AG08395 (cell line): ENCODE measurements at regions not wholly inside any gene's neighbourhood (a gene's known extent, or its start where the extent isn't known, plus 50 kb on each side); places are given as distances from the start of the nearest gene placed in this dataset.
"Not testable (repeated sequence)": the region's sequence is repeated elsewhere in the genome, so short reads cannot be mapped to it uniquely, and the experiment has no call there.

ENCODE experiments used
- DNase-seq: peaks from one replicate; pipeline ENCODE4 v3.0.0; 2012; ENCODE audit warnings: mixed read lengths, low spot score

DNA sequence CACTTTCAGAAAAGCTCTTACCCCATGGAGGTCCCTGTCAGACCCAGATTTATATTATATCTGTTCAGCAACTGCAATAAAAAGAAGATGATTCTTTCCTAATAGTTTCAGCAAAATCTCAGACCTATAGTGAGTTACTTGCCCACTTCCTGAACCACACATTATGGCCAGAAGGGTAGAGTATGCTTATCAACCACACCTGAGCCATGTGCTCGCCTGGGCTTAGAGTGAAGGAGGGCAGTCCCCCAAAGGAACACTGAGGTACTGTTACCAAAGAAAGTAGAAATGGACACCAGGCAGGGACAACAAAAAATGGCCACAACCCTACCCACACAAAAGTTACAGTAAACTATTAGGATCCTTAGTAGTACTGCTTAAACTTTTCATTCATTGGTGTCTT, 128.7 kb downstream of the ZNF608 start:
- no peak for DNase-seq

DNA sequence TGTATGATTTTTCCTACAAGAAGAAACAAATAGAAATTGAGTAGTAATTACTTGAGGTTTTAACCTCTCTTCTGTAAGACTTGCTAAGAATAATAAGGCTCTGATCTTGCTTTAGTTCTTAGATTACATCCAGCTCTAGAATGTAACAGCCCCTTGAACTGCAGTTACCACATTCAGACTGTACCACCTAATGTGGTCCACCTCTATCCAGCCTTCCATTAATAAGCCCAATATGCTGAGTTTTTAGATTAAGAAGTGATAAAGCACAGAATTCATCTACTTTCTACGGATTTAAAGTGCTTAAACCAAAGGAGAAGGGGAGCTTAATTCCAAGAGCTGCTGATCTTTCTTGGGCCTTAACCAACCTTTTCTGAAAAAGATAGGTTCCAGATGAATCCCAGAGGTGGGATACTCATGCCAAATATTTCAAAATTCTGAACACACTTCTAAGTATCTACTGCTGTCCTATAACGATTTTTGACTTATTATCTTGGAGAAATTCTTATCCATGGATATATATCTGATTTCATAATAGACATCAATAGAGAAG, 131.5 kb downstream of the ZNF608 start:
- no peak for DNase-seq

DNA sequence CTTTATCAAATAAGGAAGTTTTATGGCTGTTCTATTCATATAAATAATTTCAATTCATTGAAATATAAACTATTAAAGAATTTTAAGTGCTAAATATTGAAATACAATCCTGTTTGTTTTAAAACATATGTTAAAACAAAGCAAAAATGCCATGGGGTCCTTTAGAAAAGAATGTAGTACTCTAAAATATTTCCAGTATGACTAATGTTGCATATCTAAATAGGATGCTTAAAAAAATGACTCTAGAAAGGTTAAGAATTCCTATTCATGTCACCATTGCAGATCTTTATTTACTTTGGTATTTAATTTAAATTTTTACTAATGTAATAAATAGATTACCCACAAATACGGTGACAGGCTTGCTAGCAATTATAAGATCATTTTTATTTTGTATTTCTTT, 132.3 kb downstream of the ZNF608 start:
- DNase-seq, result no peak

GRCh38 chr5:124613273-124613953, 133.0 kb downstream of the ZNF608 start:
- DNase-seq, result no peak

GRCh38 chr5:124612023-124612422, 134.4 kb downstream of the ZNF608 start:
- no peak for DNase-seq

DNA sequence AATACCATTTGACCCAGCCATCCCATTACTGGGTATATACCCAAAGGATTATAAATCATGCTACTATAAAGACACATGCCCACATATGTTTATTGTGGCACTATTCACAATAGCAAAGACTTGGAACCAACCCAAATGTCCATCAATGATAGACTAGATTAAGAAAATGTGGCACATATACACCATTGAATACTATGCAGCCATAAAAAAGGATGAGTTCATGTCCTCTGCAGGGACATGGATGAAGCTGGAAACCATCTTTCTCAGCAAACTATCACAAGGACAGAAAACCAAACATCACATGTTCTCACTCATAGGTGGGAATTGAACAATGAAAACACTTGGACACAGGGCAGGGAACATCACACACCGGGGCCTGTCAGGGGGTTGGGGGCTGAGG, 135.2 kb downstream of the ZNF608 start:
- DNase-seq, result not testable (repeated sequence)

GRCh38 chr5:124609685-124610084, 136.8 kb downstream of the ZNF608 start:
- not testable (repeated sequence) for DNase-seq

GRCh38 chr5:124606543-124606942, 139.9 kb downstream of the ZNF608 start:
- no peak for DNase-seq

DNA sequence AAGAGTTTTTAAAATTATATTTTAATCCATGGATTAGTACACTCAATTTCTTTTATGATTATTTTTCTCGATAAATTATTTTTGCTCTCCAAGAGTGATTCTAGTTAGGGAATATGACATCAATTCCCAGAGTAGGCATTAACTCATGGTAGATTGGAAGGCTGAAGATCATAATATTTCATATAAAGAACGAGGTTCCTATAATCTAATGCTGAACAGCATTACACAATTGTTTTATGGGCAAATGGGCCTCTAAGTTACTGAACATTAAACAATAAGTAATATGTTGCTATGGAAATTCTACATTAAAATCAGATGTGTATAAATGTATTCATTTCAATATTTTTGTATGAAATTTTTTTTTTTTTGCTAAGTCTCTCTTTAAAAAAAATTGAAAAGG, 140.3 kb downstream of the ZNF608 start:
- DNase-seq, result no peak

DNA sequence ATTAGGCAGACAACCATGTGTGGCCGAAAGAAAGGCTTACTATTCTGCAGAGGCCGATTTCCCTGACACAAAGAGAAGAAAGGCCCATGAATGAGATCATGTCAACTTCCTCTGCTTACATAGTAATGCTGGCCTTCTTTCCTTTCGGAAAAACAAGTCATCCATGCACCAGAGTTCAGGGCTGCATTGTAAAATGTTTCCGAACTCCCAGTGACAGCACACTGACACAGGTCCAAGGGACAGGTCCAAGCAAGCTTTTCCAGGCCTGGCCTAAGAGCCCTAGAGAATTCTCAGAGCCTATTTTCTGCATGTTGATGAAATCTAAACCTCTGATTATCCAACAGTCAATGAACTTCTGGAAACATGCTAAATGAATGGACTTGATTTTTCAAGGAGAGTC, 140.9 kb downstream of the ZNF608 start:
- DNase-seq, result no peak

DNA sequence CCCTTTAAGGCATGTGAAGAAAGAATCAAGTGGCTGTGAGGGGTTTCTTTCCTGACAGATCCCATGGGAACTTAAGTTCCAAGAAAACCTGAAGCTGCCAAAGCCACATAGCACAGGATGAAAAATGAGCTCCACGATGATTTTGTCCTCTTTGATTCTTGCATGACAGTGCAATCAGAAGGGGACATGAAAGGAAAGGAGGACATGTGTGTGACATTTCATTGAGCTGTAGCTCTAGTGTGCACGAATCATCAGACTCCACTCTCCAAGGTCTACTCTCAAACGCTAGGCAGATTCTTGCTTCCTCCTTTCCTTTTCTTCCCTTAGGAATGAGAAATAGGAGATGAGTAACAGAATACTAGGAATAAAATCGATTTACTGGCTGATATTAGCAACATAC, 142.0 kb downstream of the ZNF608 start:
- DNase-seq, result no peak

DNA sequence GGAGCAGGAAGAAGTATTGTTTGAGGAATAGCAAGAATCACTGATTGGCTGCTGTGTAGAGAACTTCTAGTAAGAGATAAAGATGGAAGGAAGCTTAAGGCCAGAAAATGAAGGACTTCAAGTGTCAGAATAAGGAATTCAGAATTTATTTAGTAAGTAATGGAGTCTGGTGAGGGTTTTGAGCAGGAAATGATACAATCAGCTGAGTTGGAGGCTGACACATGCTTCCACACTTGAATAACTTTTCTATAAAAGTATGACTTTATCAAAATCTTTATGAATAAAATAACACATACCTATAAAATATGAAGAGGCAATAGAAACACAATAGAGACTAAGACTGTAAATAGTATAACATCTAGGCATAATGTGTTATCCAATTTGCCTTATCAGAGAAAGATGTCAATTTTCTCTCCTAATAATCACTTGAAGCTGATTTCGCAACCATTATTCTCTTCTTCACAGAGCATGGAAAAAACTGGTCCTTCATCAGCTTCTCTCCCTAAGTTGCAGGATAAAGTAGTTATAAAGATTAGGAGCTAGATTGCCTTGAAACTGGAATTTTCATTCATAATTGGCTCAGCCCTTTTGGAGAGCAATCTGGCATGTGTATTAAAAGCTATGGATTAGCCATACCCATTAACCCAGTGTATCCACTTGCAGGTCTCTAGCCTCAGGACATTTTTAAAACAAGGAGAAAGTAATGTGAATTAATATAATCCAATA, 143.4 kb downstream of the ZNF608 start:
- DNase-seq, result no peak

DNA sequence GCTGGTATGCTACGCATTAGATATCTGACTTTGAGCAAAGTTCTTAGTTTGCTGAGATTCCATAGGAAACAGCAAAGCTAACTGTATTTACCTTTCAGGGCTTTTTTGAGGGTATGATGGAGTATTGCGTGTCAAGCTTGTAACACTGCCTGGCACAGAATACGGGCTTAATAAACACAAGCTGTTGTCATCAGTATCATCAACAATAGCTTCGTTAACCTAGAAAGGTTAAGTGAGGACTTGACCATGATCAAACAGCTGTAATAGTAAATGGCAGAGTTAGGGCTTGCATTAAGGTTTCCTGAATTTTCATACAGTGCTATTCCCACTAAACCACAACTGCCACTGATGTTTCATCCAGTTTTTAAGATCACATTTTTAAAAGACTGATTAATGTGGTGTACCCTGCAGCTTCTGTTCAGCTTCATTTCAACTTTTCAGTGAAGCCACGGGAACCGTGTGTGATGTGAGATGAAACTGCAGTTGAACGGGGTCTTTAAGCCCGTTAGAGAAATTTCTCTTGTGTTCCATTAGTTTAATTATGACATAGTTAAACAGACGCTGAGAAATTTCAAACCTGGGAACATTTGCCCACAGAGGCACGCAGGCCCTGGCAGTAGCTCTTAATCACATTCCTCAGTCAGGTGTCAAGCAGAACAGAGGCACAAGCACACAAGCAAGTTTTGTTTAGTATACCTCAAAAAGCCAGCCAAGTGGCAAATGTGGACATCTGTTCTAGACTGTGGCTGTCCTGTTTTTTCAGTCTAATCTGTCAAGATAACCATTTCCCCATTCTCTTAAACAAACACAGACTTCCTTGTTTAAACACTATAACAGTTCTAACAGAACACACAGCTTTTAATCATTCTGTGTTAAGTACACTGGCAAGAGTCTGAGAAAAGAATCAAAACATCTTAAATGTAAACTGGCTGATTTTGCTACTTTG, 147.1 kb downstream of the ZNF608 start:
- DNase-seq, result peak; percentile 4

DNA sequence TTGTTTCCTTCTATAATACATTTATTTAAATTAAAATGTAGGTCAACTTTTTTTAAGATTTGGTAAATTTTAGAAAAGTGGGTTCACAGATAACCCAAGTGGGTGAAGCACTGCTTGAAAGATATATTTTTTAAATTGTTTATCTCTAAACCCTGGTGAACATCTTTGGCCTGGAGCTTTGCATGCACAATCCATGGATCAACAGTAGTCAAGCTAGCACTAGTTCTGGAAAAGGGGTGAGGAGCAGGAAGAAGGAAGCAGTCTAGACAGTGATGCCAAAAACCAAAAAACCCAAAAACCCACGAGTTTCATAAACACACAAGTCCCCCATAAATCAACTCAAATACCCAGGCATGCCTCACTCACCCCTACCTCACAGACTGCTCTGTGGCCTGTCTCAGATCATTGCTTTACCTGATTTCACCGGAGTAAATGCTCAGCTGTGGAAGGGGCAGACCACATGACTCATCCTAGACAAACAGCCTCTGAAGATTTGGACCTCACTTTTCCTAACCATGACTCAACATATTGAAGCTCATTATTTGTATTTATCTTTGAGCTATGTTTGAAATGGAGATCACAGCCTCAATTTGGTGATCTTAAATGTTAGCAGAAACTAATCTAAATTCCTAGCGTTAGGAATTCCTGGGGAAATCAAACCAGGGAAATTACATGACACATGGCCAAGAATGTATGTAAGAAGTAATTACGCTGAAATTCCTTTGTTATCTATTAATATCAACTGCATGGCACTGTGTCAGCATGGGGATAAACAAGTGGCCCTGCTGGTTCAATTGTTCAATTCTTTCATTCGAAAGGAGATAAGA, 149.6 kb downstream of the ZNF608 start:
- DNase-seq, result peak; percentile 63

DNA sequence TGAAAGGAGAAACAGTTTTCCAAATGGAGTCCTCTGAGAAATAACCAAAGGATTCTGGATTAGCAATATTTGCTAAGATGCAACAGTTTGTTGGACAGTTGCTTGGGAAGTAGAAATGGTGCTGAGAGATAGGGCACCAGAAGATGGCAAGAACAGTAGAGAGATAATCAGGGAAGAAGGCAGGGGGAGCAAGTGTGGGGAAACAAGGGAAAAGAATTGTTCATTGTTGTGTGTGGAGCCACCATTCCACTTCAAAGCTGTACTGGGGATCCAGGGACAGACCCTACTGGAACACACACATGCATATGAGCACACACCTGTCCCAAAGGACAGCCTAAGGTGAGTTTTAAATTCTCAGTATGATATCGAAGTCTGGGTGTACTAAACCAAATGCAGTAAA, 152.5 kb downstream of the ZNF608 start:
- no peak for DNase-seq

DNA sequence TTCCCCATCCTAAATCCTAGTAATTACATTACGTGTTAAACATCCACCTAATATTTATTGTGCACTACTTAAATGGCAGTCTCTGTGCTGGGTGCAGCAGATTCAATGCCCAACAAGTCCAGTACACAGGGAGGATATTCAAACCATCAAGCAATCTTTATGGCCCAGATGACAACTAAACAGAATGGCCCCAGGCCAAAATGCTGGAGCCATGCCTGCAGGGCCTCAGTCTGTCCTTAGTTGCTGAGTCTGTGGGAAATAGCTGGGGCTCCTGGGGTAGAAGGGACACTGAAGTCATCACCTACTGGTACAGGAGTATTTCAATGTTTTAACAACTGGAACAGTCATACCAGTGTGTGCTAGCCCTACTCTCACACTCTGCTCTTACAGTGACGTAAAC, 153.5 kb downstream of the ZNF608 start:
- no peak for DNase-seq

DNA sequence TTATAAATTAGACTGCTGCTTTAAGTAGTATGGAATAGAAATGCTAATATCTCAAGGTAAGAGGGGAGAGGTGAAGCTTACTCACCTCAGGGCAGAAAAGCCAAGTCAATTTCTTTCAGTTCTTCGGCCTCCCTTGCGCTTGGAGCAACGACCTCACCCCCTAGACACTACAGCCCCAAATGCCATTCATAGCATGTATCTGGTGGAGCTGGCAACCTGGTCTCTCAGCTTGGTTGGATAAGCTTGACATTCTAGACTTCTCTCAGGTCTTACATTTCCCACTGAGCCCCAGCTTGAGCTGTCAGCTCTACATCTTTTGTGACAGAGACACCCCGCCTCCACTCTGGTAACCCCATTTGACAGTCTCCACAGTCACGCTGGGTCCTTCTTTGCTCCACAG, 154.9 kb downstream of the ZNF608 start:
- no peak for DNase-seq

DNA sequence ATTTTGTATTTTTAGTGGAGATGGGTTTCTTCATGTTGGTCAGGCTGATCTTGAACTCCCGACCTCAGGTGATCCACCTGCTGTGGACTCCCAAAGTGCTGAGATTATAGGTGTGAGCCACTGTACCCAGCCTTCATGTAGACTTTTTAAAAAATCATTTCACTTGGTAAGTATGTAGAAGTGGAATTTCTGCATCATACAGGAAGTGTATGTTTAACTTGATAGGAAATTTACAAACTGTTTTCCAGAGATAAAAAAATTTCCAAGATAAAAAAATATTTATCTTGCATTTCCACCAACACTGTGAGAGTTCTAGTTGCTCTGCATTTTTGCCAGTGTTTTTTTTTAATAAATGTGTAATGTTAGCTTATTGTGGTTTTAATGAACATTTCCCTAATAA, 155.8 kb downstream of the ZNF608 start:
- no peak for DNase-seq

DNA sequence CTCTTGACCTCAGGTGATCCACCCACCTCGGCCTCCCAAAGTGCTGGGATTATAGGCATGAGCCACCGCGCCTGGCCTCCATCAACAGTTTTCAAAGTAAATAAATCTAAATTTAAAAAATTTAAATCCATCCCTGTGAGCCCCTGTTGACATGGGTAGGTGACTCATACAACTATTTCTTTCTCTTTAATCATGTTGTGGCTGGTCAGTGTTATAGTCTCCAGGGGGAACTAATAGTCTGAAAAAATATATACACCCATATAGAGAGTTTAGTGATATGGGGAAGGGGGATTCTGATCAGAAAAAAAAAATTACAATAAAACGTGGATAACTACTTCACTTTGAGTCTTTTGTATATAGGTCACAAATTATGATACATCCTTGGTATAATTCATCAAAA, 159.2 kb downstream of the ZNF608 start:
- no peak for DNase-seq

- DNase-seq, result no peak
Observed at GRCh38 chr5:124584991-124585715, 161.3 kb downstream of the ZNF608 start.
